ENCODE measurements at regions not wholly inside any gene's neighbourhood (a gene's known extent, or its start where the extent isn't known, plus 50 kb on each side); places are given as distances from the start of the nearest gene placed in this dataset.
"Not testable (repeated sequence)": the region's sequence is repeated elsewhere in the genome, so short reads cannot be mapped to it uniquely, and the experiment has no call there.

GRCh38 chr10:44576702-44577191, 191.8 kb upstream of the CXCL12 start:
- Histone ChIP-seq H3K9ac (ENCODE audit: low read length) (no peak overlapping the region), H4K8ac (ENCODE audit: low read depth, low read length) (no peak overlapping the region), H4K91ac (ENCODE audit: low read depth, low read length) (no peak overlapping the region), H3K36me3 (ENCODE audit: control insufficient read depth in 1 of 2, insufficient read depth in 2 of 2, low read length in 2 of 2) (no peaks in the 10 kb centered on the region), H3K14ac (ENCODE audit: low read length) (no peak overlapping the region), H2BK5ac (ENCODE audit: low read depth, low read length, poor library complexity) (no peak overlapping the region), H3K79me1 (ENCODE audit: low read length) (no peaks in the 10 kb centered on the region), H3K27me3 (ENCODE audit: insufficient read depth, low read length) (no peaks in the 10 kb centered on the region), H3K9me3 (ENCODE audit: insufficient read depth, low read depth, low read length) (no peaks in the 10 kb centered on the region), H2BK120ac (ENCODE audit: insufficient read depth, low read length, poor library complexity) (no peak overlapping the region), H3K4ac (ENCODE audit: low read depth, low read length) (no peak overlapping the region), H2BK12ac (ENCODE audit: low read length) (no peak overlapping the region), H3K79me2 (ENCODE audit: control insufficient read depth, insufficient read depth, low read length, poor library complexity) (no peaks in the 10 kb centered on the region), H3K4me1 (ENCODE audit: control insufficient read depth in 1 of 2, insufficient read depth in 2 of 2, low read length in 2 of 2) (no peaks in the 10 kb centered on the region), H2AK5ac (ENCODE audit: low read length) (no peak overlapping the region), H3K23ac (ENCODE audit: low read length) (no peak overlapping the region), H3K18ac (ENCODE audit: low read length) (no peak overlapping the region), H3K4me3 (ENCODE audit: low read depth, low read length) (no peak overlapping the region), H3K27ac (ENCODE audit: low read depth, low read length) (no peak overlapping the region), H2AFZ (ENCODE audit: insufficient read depth, low read length, poor library complexity) (no peak overlapping the region), H4K12ac (ENCODE audit: low read depth, low read length) (no peak overlapping the region), H3K4me2 (ENCODE audit: low read length) (no peak overlapping the region)
- DNase-seq, result no peak
- no CpG with 5 or more reads among the region's 6 CpGs for WGBS (ENCODE audit: extremely low coverage, insufficient coverage, insufficient read length)

GRCh38 chr10:44577533-44577932, 192.6 kb upstream of the CXCL12 start:
- no peak overlapping the region for H2BK12ac ChIP-seq (ENCODE audit: low read length)
- no peak overlapping the region for H4K91ac ChIP-seq (ENCODE audit: low read depth, low read length)
- H3K27me3 ChIP-seq (ENCODE audit: insufficient read depth, low read length), result no peaks in the 10 kb centered on the region
- H3K4me3 ChIP-seq (ENCODE audit: low read depth, low read length), result no peak overlapping the region
- H3K23ac ChIP-seq (ENCODE audit: low read length), result no peak overlapping the region
- H3K14ac ChIP-seq (ENCODE audit: low read length), result no peak overlapping the region
- no peaks in the 10 kb centered on the region for H3K9me3 ChIP-seq (ENCODE audit: insufficient read depth, low read depth, low read length)
- H3K4ac ChIP-seq (ENCODE audit: low read depth, low read length), result no peak overlapping the region
- no peak overlapping the region for H3K18ac ChIP-seq (ENCODE audit: low read length)
- H3K36me3 ChIP-seq (ENCODE audit: control insufficient read depth in 1 of 2, insufficient read depth in 2 of 2, low read length in 2 of 2), result no peaks in the 10 kb centered on the region
- no peak for DNase-seq
- H4K8ac ChIP-seq (ENCODE audit: low read depth, low read length), result no peak overlapping the region
- no peak overlapping the region for H3K27ac ChIP-seq (ENCODE audit: low read depth, low read length)
- no peak overlapping the region for H2BK5ac ChIP-seq (ENCODE audit: low read depth, low read length, poor library complexity)
- H3K79me2 ChIP-seq (ENCODE audit: control insufficient read depth, insufficient read depth, low read length, poor library complexity), result no peaks in the 10 kb centered on the region
- no peak overlapping the region for H3K4me2 ChIP-seq (ENCODE audit: low read length)
- no peak overlapping the region for H3K9ac ChIP-seq (ENCODE audit: low read length)
- H2AK5ac ChIP-seq (ENCODE audit: low read length), result no peak overlapping the region
- no CpG with 5 or more reads among the region's 3 CpGs for WGBS (ENCODE audit: extremely low coverage, insufficient coverage, insufficient read length)
- H4K12ac ChIP-seq (ENCODE audit: low read depth, low read length), result no peak overlapping the region
- no peaks in the 10 kb centered on the region for H3K4me1 ChIP-seq (ENCODE audit: control insufficient read depth in 1 of 2, insufficient read depth in 2 of 2, low read length in 2 of 2)
- no peak overlapping the region for H2BK120ac ChIP-seq (ENCODE audit: insufficient read depth, low read length, poor library complexity)
- H3K79me1 ChIP-seq (ENCODE audit: low read length), result no peaks in the 10 kb centered on the region
- no peak overlapping the region for H2AFZ ChIP-seq (ENCODE audit: insufficient read depth, low read length, poor library complexity)

- H3K4me1 ChIP-seq (ENCODE audit: control insufficient read depth in 1 of 2, insufficient read depth in 2 of 2, low read length in 2 of 2), result no peaks in the 10 kb centered on the region
- H3K9me3 ChIP-seq (ENCODE audit: insufficient read depth, low read depth, low read length), result no peaks in the 10 kb centered on the region
- H3K79me1 ChIP-seq (ENCODE audit: low read length), result no peaks in the 10 kb centered on the region
- H3K14ac ChIP-seq (ENCODE audit: low read length), result no peak overlapping the region
- H3K36me3 ChIP-seq (ENCODE audit: control insufficient read depth in 1 of 2, insufficient read depth in 2 of 2, low read length in 2 of 2), result no peaks in the 10 kb centered on the region
- H4K8ac ChIP-seq (ENCODE audit: low read depth, low read length), result no peak overlapping the region
- no peak overlapping the region for H3K4me3 ChIP-seq (ENCODE audit: low read depth, low read length)
- H3K27me3 ChIP-seq (ENCODE audit: insufficient read depth, low read length), result no peaks in the 10 kb centered on the region
- no peak overlapping the region for H4K12ac ChIP-seq (ENCODE audit: low read depth, low read length)
- H3K18ac ChIP-seq (ENCODE audit: low read length), result no peak overlapping the region
- H2AK5ac ChIP-seq (ENCODE audit: low read length), result no peak overlapping the region
- H2BK12ac ChIP-seq (ENCODE audit: low read length), result no peak overlapping the region
- no peak overlapping the region for H4K91ac ChIP-seq (ENCODE audit: low read depth, low read length)
- no peak overlapping the region for H2BK120ac ChIP-seq (ENCODE audit: insufficient read depth, low read length, poor library complexity)
- no peak overlapping the region for H3K27ac ChIP-seq (ENCODE audit: low read depth, low read length)
- no peaks in the 10 kb centered on the region for H3K79me2 ChIP-seq (ENCODE audit: control insufficient read depth, insufficient read depth, low read length, poor library complexity)
- no peak overlapping the region for H3K9ac ChIP-seq (ENCODE audit: low read length)
- no peak overlapping the region for H3K23ac ChIP-seq (ENCODE audit: low read length)
- H2BK5ac ChIP-seq (ENCODE audit: low read depth, low read length, poor library complexity), result no peak overlapping the region
- H3K4me2 ChIP-seq (ENCODE audit: low read length), result no peak overlapping the region
- DNase-seq, result no peak
- no peak overlapping the region for H3K4ac ChIP-seq (ENCODE audit: low read depth, low read length)
- no peak overlapping the region for H2AFZ ChIP-seq (ENCODE audit: insufficient read depth, low read length, poor library complexity)
- WGBS (ENCODE audit: extremely low coverage, insufficient coverage, insufficient read length), result no CpG with 5 or more reads among the region's 1 CpG
Measured at GRCh38 chr10:44578271-44578670, 193.4 kb upstream of the CXCL12 start.

GRCh38 chr10:44578963-44579362, 194.1 kb upstream of the CXCL12 start:
- not testable (repeated sequence) for H2BK120ac ChIP-seq (ENCODE audit: insufficient read depth, low read length, poor library complexity); H3K4me2 ChIP-seq (ENCODE audit: low read length); H3K27ac ChIP-seq (ENCODE audit: low read depth, low read length); H3K4me1 ChIP-seq (ENCODE audit: control insufficient read depth in 1 of 2, insufficient read depth in 2 of 2, low read length in 2 of 2); H2BK5ac ChIP-seq (ENCODE audit: low read depth, low read length, poor library complexity); H3K9me3 ChIP-seq (ENCODE audit: insufficient read depth, low read depth, low read length); DNase-seq; H3K4me3 ChIP-seq (ENCODE audit: low read depth, low read length); H3K36me3 ChIP-seq (ENCODE audit: control insufficient read depth in 1 of 2, insufficient read depth in 2 of 2, low read length in 2 of 2); H2AFZ ChIP-seq (ENCODE audit: insufficient read depth, low read length, poor library complexity); H4K91ac ChIP-seq (ENCODE audit: low read depth, low read length); H3K79me1 ChIP-seq (ENCODE audit: low read length); H3K27me3 ChIP-seq (ENCODE audit: insufficient read depth, low read length); H3K18ac ChIP-seq (ENCODE audit: low read length); H3K4ac ChIP-seq (ENCODE audit: low read depth, low read length); H3K79me2 ChIP-seq (ENCODE audit: control insufficient read depth, insufficient read depth, low read length, poor library complexity); H3K23ac ChIP-seq (ENCODE audit: low read length); H4K12ac ChIP-seq (ENCODE audit: low read depth, low read length); H2BK12ac ChIP-seq (ENCODE audit: low read length); H2AK5ac ChIP-seq (ENCODE audit: low read length); H4K8ac ChIP-seq (ENCODE audit: low read depth, low read length); H3K14ac ChIP-seq (ENCODE audit: low read length); H3K9ac ChIP-seq (ENCODE audit: low read length)
- whole genome bisulfite sequencing (ENCODE audit: extremely low coverage, insufficient coverage, insufficient read length), result no CpG with 5 or more reads among the region's 1 CpG

Data from trophoblast cell (in vitro differentiated cells and primary cell).